Stimulated activated CD4-positive, alpha-beta T cell treated with anti-CD3 and anti-CD28 coated beads, TNF-alpha, amount 100 ng/mL, for 24 hours (primary cell): ENCODE measurements at regions not wholly inside any gene's neighbourhood (a gene's known extent, or its start where the extent isn't known, plus 50 kb on each side); places are given as distances from the start of the nearest gene placed in this dataset.

ENCODE experiments used
- DNase-seq, 3 experiments: peaks; one replicate each; pipeline ENCODE4 v3.0.0-alpha.2; 2020; ENCODE audit warnings: low read depth in 3 of 3

GRCh38 chr3:103055021-103055520 lies 620.3 kb downstream of the ZPLD1 start:
- no peak for DNase-seq

DNA sequence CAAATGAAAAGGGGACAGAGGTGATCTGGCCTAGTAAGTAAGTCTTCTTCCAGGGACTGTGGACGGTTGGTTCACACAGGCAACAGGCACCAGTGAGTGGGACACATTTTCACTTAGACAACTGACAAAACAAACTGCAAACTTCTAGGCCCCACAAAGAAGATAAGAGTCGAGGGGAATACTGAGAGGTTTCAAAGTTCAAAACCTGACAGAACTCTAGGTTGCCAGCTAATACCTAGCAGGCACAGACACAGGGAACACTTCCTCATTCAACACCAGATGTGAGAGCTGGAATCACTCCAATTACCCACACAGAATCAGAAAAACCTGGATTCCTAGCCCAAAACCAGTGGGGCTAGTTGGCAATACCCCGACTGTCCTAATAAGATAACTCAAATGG lies 621.7 kb downstream of the ZPLD1 start:
- DNase-seq, result no peak

DNA sequence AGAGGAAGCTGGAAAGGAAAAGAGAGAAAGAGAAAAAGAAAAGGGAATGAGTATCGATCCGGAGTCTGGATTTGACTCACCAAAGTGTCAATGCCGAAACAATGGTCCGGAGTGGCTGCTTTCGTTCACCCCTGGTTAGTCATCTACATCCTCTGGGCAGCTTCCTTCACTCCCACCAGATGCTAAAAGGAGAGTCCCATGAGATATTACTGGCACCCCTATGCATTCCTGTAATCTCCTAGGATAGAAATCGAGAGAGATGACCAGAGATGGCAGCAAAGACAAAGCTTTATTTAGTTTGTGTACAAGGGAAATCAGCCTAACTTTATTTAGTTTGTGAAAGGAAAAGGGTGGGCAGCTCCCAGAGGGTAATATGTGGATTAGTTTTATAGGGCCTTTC lies 622.2 kb downstream of the ZPLD1 start:
- DNase-seq, result no peak

- DNase-seq, result no peak
Observed at GRCh38 chr3:103057487-103057886, 622.7 kb downstream of the ZPLD1 start.

DNA sequence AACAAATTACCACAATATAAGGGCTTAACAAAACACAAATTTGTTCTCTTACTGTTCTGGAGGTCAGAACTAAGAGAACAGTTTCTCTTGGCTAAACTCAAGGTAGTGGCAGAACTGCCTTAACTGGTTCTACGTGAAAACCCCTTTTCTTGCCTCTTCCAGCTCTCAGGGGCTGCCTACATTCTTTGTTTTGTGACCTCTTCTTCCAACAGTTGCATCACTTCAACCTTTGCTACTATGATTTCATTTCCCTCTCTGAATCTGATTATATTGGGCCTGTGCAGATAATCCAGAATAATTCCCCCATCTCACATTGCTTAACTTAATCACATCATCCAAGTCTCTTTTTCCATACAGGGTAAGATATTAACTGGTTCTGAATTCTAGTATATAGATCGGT lies 624.6 kb downstream of the ZPLD1 start:
- no peak for DNase-seq

GRCh38 chr3:103060242-103060641 lies 625.4 kb downstream of the ZPLD1 start:
- DNase-seq, result no peak

DNA sequence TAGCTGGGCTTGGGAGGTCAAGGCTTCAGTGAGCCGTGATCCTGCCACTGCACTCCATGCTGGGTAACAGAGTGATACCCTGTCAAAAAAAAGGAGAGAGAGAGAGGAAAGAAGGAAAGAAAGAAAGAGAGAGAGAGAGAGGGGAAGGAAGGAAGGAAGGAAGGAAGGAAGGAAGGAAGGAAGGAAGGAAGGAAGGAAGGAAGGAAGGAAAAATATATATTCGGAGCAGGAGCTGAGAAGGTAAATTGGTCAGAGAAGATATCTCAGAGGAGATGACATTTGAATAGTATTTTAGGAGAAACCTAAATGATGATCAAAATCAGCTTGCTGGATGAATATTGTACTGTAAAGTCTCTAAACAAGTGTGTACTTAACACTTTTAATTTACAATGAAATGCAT lies 633.1 kb downstream of the ZPLD1 start:
- DNase-seq, result no peak

GRCh38 chr3:103075282-103075681 lies 640.5 kb downstream of the ZPLD1 start:
- no peak for DNase-seq

DNA sequence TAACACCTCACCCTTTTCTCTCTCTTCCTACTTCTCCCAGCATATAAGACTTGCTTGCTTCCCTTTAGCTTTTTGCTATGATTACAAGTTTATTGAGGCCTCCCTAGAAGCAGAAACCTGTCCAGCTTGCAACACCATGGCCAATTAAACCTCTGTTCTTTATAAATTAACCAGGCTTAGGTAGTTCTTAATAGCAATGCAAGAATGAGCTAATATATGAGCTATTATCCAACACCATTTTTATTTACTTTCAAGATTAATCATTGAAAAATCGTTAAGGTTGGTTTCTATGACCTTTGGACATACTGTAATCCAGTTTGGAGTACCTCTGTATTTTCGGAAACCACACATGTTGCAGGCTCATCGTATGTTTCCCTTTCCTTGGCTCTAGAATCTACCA lies 643.1 kb downstream of the ZPLD1 start:
- no peak for DNase-seq

GRCh38 chr3:103082501-103082900 lies 647.7 kb downstream of the ZPLD1 start:
- DNase-seq, result no peak

GRCh38 chr3:103083848-103084631 lies 649.2 kb downstream of the ZPLD1 start:
- DNase-seq, result no peak

DNA sequence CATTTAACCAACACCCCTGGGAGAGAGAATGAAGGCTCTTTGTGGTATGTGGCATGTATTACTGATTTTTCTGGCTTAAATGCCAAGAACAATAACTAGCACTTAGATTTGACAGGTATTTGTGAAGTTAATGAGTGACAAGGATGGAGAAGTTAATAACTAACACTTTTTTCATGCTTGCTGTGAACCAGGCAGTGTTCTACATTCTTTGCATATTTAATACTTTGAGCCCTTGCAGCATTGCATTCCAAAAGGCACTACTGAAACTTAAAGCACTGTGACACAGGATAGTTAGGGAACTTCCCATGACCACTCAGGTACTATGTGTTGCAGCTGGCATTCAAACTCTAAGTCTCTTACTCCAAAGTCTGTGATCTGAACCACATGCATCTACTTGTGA lies 650.6 kb downstream of the ZPLD1 start:
- no peak for DNase-seq

DNA sequence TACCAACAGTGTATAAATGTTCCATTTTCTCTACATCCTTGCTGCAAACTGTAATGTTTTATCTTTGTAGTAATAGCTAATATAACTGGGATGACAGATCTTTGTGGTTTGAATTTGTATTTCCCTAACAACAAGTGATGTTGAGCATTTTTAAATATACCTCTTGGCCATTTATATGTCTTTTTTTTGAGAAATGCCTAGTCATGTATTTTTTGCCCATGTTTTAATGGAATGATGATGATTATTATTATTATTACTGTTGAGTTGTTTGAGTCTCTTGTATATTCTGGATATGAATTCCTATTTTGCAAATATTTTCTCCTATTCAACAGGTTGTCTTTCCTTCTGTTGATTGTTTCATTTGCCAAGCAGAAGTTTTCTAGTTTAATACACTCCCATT lies 654.9 kb downstream of the ZPLD1 start:
- DNase-seq, result no peak

DNA sequence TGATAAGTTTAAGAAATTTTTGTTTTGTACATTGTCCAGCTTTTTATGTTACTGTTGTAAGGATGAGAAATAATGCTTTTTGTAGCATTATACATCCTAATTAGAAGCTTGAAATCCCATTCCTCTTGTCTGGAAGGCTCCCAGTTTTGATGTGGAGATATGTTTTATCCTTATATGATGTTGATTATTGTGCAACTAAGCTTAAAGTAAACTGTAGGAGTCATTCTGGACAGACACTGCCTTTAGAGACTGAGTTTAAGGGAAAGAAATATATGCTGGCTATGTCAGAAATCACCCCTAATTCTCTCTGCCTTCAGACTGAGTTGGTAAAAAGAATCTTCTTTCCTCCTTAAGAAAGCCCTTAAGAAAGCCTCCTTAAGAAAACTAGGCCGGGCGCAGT lies 670.4 kb downstream of the ZPLD1 start:
- no peak for DNase-seq

DNA sequence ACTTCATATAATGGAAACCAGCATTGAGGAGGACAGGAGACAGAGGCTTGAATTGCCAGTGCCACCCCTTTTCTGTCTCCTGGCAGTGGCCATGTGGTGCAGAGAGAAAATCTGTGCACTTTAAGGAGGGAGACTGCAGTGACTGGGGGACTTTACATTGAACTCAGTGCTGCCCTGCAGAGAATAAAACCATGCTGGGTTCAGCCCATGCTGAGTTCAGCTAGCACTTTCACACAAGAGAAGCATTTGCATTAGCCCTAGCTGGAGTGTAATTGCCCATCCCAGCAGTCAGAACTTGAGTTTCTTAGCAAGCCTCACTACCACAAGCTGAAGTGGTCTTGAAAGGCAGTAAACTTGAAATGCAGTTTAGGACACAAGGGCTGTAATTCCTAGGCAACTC lies 677.5 kb downstream of the ZPLD1 start:
- DNase-seq, result no peak

DNA sequence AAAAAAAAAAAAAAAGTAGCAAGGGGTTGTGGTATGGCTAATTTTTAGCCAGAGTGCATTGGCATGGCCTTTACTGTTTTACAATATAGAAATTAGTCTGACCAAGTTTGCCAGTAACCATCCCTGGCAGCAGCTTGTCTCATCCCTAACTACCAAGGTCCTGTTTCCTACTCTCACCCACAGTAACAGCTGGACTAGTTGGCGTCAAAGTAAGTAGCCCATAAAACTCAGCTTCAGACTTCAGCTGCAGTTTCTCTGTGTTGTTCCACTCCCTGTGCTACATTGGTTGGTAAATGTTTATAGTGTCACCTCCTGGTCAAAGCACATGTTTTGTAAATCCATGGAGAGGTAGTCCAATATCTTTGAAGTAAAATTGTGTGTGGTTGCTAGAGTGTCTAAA lies 691.3 kb downstream of the ZPLD1 start:
- no peak for DNase-seq

DNA sequence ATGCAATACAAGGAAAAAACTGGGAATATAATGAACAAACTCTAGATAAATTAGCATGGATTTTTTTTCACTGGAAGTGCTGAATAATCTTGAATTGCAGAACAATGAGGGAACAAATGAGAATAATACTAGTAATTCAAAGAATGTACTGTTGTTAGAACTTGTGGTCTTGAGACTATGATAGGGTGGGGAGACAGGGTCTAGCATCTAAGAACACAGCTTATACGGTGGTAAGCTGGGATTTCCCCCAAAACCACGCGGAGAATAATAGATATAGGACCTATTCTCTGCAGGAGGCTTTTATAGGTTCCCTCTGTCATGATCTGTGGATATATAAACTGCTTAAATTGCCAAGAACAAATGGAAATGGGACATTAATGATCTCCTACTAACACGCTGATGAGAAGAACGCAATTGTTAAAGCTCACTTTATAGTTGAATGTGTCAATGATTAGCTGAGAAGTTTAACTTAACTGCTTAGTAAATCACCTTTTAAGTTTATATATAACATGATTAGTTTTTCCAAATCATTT lies 692.3 kb downstream of the ZPLD1 start:
- DNase-seq, result no peak

- DNase-seq, result no peak
Observed at GRCh38 chr3:103127737-103128136, 692.9 kb downstream of the ZPLD1 start.

DNA sequence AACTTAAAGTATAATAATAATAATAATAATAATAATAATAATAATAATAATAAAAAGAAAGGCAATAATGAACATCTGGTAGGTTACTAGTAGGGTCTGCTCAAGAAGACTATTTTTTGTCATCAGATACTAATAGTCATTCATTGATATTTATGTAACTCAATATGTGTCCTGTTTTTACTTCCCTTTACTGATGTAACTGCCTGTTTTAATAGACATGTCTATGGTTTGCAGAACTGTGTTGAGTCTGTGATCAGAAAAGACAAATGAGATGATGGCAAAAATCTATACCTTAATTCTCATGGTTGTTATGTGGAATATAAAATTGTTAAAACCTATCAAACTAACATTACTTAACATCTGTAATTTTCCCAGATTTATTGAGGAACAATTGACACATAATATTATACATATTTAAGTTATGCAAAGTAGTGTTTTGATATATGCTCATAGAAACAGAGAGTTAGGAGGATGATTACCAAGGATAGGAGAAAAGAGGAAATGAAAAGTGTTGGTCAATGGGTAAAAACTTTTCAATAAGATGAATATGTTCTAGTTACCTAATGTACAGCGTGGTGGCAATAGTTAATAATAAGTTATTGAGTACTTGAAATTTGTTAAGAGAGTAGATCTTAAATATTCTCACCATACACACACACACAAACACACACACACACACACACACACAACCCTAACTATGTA lies 699.4 kb downstream of the ZPLD1 start:
- no peak for DNase-seq

GRCh38 chr3:103136621-103137020 lies 701.8 kb downstream of the ZPLD1 start:
- DNase-seq, result no peak

- DNase-seq, result no peak
Observed at GRCh38 chr3:103137830-103138229, 703.0 kb downstream of the ZPLD1 start.

- no peak for DNase-seq
Observed at GRCh38 chr3:103158183-103158582, 723.4 kb downstream of the ZPLD1 start.

DNA sequence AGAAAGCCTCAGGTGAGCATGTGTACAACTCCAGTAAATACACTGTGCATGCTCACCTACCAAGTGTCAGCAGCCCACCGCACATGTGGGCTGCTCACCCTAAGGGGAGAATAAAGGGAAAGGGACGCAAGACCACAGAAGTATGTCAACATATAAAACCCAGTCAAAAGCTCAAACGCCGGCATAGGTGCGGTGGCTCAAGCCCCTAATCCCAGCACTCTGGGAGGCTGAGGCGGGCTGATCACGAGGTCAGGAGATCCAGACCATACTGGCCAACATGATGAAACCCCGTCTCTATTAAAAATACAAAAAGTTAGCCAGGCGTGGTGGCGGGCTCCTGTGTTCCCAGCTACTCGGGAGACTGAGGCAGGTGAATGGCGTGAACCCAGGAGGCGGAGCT lies 732.1 kb downstream of the ZPLD1 start:
- DNase-seq, result no peak
